HG02938 (cell line): ENCODE measurements at regions not wholly inside any gene's neighbourhood (a gene's known extent, or its start where the extent isn't known, plus 50 kb on each side); places are given as distances from the start of the nearest gene placed in this dataset.

Experiments
- ATAC-seq: cut with Tn5 transposase; IDR thresholded peaks from one replicate; pipeline ENCODE4 v1.9.1; 2021; ENCODE audit warnings: mild to moderate bottlenecking, moderate library complexity; ENCODE audit not compliant: unreplicated experiment

DNA sequence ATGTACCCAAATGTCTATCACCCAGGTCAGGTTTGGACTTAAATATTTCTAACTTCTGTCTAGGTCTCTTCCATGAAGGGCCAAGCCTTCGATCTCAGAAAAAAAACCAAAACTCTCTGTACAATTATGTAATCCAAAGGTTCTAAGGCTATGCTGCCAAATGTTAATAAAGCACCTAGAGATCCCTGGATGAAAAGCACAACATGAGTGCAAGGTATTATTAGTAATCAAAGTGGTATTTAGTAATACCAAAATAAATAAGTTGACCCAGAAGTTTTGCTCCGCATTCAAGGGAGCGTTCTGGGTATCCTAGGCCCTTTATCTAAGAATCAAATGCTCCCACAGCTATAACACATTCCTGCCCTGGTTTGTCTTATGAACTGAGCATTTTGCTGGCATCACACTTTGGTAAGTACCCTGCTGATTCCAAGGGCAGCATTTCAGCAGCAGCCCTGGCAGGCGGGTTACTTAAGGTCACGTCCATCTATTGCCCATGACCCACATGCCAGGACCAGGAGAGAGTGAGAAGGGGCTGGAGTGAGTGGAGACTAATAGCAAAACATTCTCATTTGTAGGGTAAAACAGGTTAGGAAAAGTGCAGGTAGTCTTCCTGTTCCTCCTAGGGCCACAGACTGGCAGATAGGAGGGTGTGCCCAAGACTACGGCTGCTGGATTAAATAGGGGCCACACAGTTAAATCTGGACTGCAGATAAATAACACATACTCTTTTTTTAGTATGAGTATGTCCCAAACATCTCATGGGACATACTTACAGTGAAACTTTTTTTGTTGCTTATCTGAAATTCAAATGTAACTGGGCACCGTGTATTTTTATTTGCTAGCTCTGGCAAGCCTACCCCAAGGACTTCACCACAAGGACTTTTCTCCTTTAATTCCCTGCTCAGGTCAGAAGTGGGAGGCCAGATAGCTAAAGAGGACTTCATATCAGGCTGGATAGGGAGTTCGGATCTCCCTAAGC lies 76.0 kb upstream of the SNRK start:
- ATAC-seq, result no peak

DNA sequence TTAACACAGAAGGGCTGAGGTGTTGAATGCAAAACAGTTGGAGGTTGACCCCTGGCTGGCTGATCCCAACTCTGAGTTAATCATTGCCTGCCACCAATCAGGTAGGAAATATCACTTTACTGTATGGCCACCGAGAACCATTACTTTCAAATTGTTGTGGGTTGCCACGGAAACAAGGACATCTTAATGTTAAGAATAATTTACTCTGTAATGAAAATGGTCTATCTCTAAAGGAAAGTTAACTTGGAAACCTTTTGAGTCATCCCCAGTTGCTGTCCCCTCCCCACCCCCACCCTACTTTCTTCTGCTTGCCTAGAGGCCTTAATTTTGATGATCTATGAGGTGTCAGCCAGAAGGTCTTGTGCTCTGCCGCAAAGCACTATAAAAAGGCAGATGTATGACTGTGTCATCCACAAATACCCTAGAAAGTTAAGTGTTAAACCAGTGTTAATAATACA lies 78.7 kb upstream of the SNRK start:
- ATAC-seq, result peak; percentile 48

DNA sequence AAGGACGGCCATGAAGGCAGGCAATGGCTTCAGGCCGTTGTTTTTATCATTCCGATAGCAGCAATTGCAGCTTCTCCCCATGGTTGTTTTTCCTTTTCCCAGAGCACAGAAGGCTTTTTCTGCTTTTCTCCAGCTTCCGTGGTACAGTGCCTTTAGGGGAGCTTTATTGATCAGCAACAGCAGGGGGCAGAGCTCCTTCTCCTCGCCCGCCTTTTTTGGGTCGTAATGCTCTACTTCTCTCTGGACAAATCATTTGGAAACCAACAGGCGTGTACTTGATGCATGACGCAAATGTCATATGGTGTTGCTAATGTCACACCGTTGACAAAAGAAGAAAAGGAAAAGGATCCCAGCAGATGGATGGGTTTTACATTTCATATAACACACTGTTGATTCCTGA lies 79.7 kb upstream of the SNRK start:
- no peak for ATAC-seq

DNA sequence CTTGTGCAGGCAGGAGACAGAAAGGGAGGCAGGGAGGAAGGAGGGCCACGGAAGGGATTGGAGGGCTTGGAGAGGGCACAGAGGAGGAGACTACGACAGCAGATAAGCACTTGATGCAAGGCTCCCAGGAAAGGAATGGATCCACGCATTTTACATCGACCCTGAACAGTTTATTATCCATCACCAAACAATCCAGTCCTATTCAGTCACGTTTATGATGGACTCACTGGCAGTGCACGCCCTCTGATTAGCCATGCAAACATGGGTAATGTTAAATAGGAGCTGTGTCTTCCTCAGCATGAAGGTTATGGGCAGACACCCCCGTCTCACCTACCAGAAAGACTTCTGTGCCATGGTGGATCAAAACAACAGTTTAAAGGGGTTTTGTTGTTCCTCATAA lies 80.2 kb upstream of the SNRK start:
- ATAC-seq, result no peak

DNA sequence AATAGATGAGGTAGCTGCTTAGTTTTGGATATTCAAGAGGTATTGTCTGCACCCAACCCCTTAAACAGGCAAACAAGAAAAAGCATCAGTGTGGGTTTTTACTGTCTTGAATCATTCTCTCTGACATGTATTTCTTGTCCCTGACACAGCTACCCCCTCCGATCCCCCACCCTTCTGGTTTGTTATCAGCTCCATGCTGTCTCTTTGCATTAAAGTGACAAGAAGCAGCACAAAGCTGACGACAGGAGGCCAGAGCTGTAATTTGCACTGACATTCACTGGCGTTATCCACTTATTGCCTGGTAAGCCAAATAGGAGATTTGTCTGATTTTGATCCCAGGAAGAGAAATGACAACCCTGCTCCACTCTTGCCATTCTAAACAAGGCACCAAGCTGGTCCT lies 83.3 kb upstream of the SNRK start:
- ATAC-seq, result no peak

DNA sequence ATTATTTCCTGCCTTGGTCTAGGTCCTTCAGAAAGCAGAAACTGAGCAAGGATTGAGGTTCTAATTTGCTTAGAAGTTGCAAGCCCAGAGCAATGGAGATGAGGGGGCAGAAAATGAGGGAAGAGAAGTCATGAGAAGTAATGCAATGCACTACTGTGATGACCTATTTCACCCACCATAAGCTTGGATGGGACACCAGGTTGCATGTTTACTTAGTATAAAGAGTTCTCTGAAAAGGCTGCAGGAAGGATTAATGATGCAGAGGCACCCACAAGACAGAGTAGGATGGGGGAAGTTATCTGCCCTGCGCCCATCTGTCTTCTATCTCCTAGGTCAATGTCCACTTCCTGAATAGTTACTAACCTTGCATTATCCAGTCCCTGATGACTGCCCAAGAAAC lies 84.8 kb upstream of the SNRK start:
- ATAC-seq, result no peak

DNA sequence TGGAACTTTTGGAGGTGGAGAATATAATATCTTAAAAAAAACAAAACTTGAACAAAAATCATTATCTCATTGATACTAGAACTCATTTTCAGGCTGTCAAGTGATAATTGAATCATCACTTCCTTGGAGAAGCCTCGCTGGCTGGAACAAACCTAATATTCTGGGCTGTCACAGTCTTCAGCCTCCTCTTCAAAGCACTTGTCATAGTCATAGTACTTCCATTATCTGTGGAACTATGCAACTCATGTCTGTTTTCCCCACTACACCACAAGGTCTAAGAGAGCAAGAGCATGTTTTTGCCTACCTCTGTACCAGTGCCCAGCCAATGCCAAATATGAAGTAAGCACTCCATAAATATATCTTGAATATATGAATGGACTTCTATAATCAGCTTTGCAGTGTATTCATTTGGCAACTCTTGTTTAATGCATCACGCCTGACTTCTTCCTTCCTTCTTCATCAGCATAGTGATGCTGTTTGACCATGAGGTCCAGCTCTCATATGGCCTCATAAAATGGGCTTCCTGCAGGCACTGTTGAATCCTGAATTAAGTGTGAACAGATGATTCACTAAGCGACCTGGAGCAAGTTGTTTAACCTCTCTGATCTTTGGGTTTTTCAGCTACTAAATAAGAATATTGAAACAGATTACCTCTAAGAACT lies 86.6 kb upstream of the SNRK start:
- ATAC-seq, result no peak

DNA sequence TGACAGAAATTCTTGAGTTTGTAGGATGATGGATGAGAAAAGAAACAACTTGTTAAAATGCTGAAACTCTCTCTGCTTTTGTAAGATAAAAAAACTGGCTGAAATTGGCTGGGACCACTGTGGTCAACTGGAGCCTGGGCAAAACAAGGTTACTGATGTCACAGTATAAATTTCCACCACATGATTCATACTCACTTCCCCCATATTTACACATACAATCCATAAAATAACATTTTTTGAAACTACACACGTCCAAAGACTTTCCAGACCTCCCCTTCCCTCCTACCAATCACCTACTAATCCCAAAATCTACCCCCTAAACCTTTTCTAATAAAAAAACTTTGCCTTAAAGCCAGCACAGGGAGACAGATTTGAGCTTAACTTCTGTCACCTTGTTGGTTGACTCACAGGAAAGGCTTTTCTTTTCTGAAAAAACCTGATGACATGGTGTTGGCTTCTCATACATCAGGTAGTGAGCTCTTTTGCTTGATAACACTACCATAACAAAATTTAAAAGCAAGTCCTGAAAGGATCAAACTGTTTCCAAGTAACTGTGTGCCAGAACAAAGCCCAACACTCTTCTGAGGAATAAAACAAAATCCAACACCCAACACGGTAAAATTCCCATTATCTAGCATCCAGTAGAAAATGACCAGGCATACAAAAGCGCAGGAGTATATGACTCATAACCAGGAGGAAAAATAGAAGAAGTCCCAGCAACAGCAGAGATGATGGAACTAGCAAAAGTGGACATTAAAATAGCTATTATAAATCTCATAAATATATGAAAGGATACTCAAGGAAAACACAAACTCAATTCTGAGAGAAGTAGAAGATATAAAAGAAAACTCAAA lies 87.3 kb upstream of the SNRK start:
- no peak for ATAC-seq

DNA sequence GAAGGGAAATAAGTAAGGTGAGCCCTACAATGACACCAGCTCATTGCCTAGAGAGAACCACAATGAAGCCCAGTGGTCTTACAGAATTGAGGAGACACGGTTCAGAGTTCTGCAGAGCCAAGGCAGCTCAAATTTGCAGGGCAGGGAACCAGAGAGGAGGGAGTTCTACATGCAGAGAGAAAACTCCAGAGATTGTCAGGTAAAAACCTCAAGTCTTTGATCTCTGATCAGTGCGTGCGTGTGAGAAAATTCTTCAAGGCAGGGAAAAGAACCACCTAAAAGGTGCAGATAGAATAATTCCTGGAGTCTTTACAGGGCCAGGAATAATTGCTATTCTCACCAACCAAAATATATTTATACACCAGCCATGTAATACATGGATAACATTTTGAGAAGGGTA lies 88.0 kb upstream of the SNRK start:
- no peak for ATAC-seq

DNA sequence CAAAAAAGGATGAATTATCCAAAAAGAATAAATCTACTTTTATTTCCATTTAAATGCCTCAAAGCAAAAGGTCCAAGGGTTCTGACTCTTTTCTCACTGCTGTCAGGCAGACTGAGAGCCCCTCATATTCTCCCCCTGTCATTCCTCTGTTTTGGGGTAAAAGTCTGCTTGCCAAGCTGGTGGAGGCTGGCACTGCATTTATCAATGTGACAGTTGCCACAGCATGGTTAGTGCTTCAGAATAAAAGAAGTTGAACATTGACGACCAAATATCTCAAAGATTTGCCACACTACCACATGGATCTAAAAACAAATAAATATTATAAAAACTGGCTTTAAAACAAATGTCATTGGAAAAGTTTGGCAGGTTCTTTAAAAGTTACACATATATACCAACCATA lies 89.2 kb upstream of the SNRK start:
- ATAC-seq, result no peak

DNA sequence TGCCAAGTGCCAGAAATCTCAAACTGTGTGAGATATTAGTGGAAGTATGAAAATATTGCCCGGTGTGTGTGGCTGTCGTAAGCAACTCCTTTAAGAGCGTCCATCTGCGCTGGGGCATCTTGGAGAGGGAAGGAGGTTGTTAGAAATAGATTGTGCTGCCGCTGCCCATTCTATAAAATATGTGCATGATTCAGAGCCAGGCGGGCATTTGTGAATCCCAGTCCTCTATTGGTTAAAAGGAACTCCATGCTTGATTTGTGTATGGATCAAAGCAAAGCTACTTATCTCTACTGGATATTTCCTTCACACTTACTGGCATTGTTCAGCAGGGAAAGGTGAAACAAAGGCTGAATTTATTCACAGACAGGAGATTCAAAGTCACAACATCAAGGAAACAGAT lies 89.6 kb upstream of the SNRK start:
- no peak for ATAC-seq

DNA sequence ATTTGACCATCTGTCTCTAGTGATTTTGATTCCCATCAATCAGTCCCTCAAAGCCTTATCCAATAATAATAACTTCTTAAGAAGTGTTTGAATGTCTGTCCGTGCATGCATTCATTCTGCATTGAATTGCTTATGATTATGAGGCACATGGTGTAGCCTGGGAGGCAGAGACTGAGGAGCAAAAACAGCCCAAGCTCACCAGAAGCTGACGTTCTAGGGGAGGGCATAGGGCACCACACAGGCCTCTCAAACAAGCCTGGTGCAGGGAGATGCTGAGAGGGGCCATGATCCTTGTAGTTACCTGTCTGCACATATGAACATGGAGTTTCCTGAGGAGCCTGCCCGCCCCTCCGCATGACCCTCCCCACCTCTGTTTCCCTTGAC lies 89.2 kb upstream of the POMGNT2 start:
- ATAC-seq, result no peak

DNA sequence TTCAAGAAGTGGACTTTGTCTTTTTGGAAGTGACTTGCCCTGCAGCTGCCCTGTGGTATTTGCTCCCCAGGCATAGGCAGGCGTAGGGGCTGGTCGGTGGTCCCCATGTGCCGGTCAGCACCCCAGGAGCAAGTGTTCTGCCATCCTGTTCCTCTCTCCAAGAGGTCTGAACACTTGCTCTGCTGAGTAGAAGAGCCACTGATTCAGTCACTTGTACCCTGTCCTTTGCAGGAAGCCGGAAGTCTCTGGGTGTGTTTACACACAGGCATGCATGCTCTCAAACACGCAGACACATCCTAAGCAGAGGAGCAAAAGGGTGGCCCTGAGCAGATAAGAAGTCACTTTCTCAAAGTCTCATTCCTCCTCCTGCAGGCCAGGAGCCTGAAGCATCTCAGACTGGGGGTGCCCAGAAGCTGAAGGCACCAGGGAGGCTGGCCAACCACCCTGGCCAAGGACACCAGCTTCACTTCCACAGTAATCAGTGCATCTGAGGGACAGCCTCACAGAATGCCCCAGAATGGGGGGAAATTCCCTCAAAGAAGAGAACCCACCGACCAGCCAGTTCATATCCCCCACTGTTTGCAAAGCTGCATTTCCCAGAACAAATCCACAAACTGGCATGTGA lies 88.7 kb upstream of the POMGNT2 start:
- no peak for ATAC-seq

DNA sequence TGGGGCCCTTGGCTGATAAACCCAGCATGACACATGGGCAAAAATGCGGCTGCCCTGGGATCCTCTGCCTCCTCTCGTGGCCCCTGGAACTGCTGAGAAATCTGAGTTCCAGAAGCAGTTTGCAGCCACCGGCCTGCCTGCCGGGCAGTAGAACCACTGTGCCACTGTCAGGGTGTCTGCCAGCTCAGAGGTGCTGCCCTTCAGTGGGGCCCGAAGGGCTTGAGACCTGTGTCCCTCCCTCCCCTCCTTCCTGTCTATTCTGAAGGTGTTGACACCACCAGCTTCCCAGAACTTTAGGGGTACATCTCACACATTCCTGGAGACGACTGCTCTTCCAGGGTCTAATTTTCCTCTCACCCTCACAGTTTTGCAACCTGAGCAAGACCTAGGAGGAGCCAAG lies 88.2 kb upstream of the POMGNT2 start:
- ATAC-seq, result no peak

DNA sequence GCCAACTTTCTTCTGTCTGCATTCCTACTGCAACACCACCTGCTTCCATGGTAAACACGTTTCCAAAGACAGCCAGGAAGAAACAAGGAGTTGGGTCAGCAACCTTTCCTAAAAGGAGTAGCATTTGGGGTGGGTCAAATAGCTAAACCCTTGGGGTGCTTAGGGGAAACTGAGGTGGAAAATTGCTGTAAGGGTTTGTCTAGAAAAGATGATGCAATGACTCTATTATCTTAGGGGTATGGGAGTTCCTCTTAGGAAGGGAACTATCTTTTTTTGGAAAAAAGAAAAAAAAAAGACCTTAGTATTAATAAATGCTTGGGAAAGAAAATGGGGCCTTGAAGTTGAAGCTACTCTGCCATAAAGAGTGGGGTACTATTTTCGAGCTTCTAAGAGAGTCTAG lies 86.1 kb upstream of the POMGNT2 start:
- ATAC-seq, result no peak

DNA sequence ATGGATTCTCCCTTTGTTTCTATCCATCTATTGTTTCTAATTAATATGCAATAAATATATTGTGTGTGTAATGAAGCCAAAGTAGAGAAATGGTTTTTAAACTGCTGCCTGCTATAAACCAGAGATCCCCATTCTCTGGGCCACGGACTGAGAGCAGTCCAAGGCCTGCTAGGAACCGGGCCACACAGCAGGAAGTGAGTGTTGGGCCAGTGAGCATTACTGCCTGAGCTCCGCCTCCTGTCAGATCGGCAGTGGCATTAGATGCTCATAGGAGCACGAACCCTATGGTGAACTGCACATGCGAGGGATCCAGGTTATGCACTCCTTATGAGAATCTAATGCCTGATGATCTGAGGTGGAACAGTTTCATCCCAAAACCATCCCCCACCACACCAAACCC lies 85.2 kb upstream of the POMGNT2 start:
- ATAC-seq, result no peak

DNA sequence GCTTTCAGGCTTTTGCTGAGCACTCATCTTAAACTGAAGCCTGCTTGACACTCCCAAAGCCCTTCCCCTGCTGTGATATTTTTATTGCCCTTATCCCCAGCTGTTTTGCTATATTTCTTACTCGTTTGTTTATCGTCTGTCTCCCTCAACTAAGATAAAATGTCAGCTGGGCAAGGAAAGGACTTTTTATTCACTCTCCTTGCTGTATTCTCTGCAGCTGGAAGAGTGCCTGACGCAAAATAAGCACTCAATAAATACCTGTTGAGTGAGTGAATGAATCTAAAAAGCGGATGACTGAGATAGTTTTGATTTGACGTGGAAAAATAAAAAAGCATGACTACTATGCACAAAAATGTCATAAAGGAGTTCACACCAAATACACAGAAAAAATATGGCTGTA lies 84.8 kb upstream of the POMGNT2 start:
- no peak for ATAC-seq

DNA sequence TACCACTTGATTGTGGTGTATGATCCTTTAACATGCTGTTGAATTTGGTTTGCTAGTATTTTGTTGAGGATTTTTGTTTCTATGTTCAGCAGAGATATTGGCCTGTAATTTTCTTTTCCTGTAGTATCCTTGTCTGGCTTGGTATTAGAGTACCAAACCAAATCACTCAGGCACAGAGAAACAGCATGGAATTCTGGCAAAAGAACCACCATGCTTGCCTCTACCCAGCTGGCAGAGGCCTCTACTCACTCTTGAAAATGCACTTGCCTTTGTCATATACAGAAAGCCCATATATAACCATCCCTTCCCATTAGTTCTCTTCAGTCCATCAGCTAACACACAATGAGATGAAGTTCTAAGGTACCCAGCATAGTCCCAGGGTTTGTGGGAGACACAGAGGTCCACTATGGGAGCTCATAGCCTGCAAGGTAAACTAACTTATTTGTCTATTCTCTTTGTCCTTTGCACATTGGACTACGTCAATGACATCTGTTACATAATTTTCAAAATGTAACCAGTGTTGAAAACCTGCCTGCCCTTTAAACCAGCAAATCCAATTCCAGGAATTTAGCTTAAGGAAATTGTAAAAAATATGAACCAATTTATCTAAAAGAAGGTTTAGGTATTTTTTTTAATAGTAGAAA lies 82.1 kb upstream of the POMGNT2 start:
- ATAC-seq, result no peak

DNA sequence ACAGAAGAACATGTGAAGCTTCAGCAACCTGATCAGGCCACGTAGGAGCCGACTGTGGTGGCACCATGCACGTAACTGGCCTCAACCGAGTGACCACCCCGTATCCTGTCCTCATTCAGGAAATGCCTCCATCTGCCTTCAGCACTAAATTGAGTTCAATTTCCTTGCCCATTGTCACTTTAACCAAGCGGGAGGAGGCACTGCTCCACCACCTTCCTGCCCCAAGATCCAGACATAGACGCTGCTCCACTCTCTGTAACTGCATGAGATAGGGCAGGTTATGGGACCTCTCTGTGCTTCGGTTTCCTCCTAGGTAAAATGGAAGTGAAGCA lies 80.1 kb upstream of the POMGNT2 start:
- no peak for ATAC-seq

DNA sequence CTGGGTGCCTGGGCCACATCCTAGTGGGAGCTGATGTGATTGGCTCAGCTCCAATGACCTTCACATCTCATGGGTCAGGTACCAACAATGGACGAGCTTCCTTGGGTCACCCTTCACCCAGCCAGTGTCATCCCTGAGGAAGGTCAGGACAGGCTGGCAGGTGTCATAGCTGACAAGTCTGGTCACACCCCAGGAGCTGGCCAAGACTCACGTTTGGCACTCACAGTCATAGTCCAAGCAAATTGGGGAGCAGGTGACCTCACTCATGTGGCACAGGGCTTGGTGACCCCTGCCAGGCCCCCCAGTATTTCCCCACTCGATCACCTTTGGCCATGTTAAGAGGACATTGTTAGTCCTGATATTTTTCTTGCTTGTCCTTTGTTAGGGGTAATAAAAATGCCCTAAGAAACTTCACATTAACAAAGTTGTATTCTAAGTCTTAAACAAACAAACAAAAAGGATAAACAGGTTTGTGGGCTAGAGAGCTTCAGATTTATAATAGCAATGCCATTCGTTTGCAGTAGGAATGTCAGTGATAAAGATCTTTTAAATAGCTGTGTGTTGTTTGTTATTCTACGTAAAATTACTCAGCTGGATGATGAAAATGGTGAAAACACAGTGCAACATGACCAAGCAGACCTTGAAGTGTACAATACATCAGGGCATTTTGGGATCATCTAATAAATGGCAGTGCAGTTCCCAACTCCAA lies 79.5 kb upstream of the POMGNT2 start:
- ATAC-seq, result no peak
